GM19463 (cell line): ENCODE measurements at regions not wholly inside any gene's neighbourhood (a gene's known extent, or its start where the extent isn't known, plus 50 kb on each side); places are given as distances from the start of the nearest gene placed in this dataset.
"Not testable (repeated sequence)": the region's sequence is repeated elsewhere in the genome, so short reads cannot be mapped to it uniquely, and the experiment has no call there.

Experiments
- ATAC-seq: cut with Tn5 transposase; IDR thresholded peaks from one replicate; pipeline ENCODE4 v1.9.1; 2021; ENCODE audit warnings: mild to moderate bottlenecking, moderate library complexity; ENCODE audit not compliant: unreplicated experiment

GRCh38 chr9:38342532-38342931, 50.0 kb upstream of the ALDH1B1 start:
- no peak for ATAC-seq

- no peak for ATAC-seq
Measured at GRCh38 chr9:38342096-38342495, 50.4 kb upstream of the ALDH1B1 start.

DNA sequence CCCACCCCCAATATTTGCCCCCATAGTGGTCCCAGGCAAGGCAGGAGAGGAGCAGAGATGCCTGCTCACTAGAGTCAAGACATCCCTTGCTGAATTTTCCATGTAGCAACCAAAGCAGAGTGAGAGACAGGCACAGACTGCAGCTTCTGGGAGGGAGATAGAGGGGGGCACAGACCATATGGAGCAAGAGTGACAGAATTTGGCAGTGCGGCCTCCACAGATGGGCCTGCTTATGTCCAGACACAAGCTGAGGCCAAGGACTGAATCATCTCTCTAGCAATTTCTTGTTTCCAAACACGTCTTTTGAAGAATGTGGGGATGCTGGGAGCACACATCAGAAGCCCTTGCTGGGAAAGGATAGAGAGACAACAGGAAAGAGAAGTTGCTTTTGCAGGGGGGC, 53.0 kb upstream of the ALDH1B1 start:
- no peak for ATAC-seq

DNA sequence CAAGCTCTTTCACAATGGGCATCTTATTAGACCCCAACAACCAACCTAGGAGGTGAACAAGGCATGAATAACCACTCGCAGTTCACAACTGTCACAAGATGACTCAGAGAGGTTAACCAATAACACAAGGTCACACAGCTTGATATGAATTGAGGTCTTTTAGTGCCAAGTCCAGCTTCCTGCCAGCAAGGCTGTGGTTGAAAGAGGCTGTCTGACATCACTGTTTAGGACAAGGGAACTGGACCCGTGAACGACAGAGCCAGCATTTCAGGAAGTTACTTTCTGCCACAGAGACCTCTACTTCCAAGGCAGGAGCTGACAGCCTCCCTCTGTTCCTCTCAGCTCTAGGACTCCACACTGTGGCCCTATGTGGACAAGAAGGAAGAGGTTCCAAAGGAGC, 53.4 kb upstream of the ALDH1B1 start:
- ATAC-seq: peak; percentile 92

DNA sequence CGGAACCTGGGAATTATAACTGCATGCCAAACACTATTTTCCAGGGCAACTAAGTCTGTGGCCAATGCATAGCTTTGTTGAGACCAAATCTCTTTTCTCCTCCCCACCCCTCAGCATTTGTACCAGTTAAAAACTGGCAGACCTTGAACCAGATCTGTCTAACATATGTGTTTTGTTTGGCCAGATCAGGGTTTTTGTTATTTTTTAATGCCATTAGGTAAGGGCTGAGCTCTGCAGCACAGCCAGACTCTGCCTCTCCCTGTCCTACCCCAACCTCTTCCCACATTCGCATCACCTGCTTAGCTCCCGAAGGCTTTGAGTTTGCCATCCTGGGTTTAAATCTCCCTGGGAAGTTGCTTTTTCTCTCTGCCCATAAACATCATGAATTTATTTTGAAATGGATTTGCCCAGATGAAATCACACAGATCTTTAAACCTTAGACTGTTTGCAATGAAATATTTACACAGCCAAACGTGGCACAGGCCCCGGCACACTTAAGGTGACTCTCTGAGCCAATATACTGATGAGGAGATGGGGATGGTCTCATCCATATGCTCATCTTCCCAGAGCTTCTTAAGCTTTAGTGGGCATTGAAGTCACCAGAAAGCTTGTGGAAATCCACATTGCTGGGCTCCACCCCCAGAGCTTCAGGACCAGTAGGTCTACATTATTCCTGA, 54.0 kb upstream of the ALDH1B1 start:
- ATAC-seq: no peak

DNA sequence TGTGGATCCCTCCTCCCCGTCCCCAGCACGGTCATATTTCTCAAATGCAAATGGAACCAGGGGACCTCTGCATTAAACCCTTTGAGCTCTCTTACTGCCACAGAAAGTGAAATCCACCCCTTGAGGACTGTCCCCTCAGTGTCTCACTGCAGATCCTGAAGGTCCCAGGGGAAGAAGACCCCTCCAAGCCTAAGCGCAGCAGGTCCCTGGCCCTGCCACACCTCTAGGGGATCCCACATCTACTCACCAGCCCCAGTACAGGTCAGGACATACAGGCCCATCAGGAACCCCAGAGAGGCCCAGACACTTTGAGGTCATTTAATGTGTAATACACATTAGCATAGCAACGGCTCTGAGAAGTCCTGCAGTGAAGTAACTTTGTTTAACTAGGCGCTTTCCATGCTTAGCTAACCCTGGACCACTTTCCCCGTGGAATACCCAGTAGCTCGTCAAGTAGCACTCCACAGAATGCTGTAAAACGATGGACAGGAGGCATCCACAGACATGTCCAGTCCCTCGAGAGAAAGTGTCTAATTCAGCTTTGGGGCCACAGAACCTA, 54.7 kb upstream of the ALDH1B1 start:
- no peak for ATAC-seq

- ATAC-seq: no peak
Measured at GRCh38 chr9:38337181-38337580, 55.3 kb upstream of the ALDH1B1 start.

- no peak for ATAC-seq
Measured at GRCh38 chr9:38336341-38336740, 56.2 kb upstream of the ALDH1B1 start.

DNA sequence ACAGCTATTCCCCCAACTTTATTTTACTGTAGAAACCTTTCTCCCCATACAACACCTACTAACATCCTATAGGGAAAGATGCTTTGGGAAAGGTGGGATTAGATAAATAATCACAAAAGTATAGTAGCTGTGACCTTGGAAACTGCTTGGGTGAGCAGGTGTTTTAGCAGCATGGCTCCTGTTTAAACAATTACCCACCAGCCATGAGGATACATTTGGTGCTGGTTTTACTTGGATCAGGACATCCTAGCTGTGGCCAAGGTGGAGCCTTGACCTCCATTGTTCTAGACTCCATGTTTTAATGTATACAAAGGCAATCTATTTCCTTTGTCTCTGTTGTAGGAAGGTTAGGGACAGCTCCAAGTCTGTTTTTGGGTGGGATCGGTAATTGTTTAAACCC, 56.8 kb upstream of the ALDH1B1 start:
- ATAC-seq: no peak

DNA sequence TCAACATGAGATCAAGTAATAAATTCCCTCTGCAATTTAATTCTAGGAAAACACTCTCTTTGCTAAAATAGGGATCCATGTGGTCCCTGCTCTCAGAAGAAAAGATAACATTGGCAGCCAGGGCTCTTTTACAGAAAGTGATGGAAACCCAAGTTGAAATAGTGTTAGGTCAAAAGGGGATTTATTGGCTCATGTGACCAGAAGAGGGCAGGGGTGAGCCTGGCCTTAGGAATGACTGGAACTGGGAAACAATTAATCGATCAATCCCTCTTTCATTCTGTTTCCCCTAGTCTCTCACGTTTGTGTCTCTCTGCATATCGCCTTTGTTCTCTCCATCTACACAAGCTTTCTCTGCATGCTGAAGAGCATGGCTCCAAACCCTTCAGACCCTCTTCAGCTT, 58.3 kb upstream of the ALDH1B1 start:
- no peak for ATAC-seq

- ATAC-seq: no peak
Measured at GRCh38 chr9:38333047-38333446, 59.5 kb upstream of the ALDH1B1 start.

GRCh38 chr9:38332625-38333024, 59.9 kb upstream of the ALDH1B1 start:
- ATAC-seq: no peak

- no peak for ATAC-seq
Measured at GRCh38 chr9:38331141-38331540, 61.4 kb upstream of the ALDH1B1 start.

GRCh38 chr9:38329968-38330367, 62.5 kb upstream of the ALDH1B1 start:
- ATAC-seq: no peak

GRCh38 chr9:38328765-38329164, 63.7 kb upstream of the ALDH1B1 start:
- ATAC-seq: no peak

GRCh38 chr9:38326122-38326521, 66.4 kb upstream of the ALDH1B1 start:
- ATAC-seq: no peak

DNA sequence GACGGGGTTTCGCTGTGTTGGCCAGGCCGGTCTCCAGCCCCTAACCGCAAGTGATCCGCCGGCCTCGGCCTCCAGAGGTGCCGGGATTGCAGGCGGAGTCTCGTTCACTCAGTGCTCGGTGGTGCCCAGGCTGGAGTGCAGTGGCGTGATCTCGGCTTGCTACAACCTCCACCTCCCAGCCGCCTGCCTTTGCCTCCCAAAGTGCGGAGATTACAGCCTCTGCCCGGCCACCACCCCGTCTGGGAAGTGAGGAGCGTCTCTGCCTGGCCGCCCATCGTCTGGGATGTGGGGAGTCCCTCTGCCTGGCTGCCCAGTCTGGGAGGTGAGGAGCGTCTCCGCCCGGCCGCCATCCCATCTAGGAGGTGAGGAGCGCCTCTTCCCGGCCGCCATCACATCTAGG, 68.3 kb upstream of the ALDH1B1 start:
- ATAC-seq: not testable (repeated sequence)

DNA sequence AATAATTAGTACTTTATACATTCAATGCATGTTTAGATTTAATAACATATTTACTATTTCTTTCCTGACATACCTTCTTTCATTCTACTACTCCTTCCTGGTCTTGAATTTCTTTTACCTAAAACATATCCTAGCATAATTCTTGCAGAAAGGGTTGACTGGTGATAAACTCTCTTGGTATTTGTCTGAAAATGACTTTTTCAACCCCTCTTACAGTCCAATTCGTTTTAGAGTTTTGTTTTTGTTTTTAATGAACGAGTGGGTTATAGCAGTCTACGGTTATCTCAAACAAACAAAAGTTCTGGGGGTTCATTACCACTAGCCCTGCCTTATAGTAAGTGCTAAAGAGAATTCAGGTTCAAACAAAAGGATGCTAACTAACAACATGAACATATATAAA, 69.6 kb upstream of the ALDH1B1 start:
- ATAC-seq: no peak

- ATAC-seq: no peak
Measured at GRCh38 chr9:38319496-38320173, 72.9 kb upstream of the ALDH1B1 start.

GRCh38 chr9:38318759-38319495, 73.6 kb upstream of the ALDH1B1 start:
- ATAC-seq: peak; percentile 86

GRCh38 chr9:38316166-38316780, 76.2 kb upstream of the ALDH1B1 start:
- no peak for ATAC-seq
